H4 (cell line): ENCODE measurements at regions not wholly inside any gene's neighbourhood (a gene's known extent, or its start where the extent isn't known, plus 50 kb on each side); places are given as distances from the start of the nearest gene placed in this dataset.

ENCODE experiments used
- DNase-seq: peaks from one replicate; pipeline ENCODE4 v3.0.0-alpha.2; 2015; ENCODE audit warnings: low spot score

DNA sequence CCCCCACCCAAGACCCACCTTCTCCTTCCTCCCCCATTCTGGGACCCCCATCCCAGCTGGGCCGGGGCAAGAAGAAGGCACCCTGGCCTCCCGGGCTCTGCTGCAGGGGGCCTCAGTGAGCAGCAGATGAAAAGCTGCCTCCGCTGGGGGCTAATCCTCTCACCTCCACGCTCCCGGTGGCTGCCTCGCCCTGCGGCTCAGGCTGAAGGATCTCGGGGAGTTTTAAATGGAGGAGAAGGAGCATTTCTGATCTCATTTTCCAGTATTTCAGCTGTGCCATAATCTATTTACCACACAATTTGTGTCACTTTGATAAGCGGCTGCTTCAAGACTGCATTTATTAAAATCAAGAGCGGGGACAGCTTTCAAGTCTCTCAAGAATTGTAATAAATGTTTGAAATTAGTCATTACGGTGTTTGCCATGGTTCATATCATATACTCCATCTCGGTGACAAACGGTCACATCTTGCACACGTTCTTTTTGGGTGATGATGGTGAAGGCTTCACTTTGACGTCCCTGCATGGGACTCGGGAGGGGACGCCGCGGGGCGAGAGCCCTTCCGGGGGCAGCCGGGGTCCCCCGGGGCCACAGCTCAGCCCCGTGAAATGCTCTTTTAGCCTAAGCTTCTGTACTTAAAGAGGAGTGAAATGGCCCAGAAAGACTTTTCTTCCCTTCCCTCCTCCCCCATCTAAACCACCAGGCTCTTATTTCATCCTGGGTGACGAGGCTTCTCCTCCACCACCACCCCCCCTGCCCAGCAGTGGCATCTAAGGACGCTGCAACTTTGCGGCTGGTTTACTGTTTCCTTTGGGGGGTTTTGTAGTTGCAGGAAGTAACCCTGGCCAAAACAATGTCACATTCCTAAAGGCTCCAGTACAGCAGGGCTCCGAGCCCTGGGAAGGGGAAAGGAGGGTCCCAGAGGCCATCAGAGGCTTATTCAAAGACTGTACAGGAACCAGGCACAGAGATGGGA is 313.1 kb upstream of the TNRC6C start:
- DNase-seq, result peak; percentile 83

DNA sequence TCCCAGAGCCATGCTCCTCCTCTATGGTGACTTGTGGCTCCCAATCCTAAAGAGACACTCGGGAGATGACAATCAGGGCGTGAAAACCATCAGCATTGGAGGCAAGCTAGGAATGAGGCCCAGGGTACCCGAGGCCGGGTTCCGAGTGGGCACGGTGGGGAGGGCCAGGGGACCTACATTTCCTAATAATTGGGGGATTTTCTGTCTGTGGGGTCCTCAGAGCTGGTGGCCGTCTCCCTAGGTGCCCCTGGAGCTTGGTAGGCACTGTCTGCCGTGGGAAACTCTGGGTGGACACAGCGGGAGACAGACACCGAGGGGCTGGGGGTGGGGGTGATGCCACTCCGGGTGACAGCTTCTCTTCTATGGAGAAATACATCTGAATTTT is 312.5 kb upstream of the TNRC6C start:
- DNase-seq, result no peak

DNA sequence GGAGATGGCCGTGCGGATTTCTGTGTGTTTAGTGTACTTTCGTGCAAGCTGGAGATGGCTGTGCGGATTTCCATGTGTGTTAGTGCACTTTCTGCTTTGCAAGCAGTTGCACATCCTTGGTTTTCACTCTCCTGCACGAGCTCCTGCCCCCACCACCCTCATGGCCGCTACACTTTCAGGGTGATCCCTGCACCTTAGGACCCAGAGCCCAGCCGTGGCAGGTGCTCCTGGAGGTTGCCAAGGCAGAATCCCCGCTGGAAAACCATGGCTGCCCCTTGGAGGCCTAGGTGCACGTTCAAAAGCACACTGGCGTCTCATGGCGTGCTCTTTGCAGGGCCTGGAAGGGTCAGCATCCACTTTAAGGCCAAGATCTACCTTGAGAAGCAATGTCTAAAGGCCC is 311.0 kb upstream of the TNRC6C start:
- no peak for DNase-seq

DNA sequence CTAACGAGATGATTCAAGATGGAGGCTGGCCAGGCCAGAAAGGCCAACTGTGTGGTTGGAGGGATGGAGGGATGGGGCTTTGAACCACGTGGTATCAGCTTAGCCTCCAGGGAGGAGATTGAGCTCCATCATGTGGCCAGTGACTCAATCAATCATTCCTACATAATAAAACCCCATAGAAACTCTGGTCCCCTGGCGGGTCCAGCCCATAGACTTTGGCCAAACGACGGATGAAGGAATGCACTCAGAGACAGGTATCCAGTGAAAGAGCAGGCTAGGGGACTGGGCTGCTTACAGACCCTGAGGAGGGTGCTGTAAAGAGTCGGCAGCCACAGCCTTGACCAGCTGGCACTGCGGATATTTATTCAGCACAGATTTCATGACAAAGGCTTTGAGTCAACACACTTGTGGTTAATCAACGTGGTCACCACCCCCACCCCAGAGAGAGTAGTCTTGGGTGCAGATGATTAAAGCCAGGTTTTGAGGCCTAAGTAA is 308.7 kb upstream of the TNRC6C start:
- peak; percentile 36 for DNase-seq

DNA sequence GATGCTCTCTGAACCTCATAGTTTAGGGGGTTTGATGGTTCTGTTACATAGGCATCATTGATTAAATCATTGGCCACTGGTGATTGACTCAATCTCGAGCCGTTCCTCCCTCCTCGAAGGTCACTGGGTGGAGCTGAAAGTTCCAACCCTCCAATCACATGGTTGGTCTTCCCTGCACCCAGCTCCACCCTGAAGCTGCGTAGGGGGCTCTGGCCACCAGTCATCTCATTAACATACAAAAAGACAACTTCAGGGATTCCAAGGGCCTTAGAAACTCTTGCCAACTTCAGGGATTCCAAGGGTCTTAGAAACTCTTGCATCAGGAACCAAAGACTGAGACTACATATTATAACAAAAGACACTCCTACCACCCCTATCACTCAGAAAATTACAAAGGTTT is 306.5 kb upstream of the TNRC6C start:
- DNase-seq, result no peak

DNA sequence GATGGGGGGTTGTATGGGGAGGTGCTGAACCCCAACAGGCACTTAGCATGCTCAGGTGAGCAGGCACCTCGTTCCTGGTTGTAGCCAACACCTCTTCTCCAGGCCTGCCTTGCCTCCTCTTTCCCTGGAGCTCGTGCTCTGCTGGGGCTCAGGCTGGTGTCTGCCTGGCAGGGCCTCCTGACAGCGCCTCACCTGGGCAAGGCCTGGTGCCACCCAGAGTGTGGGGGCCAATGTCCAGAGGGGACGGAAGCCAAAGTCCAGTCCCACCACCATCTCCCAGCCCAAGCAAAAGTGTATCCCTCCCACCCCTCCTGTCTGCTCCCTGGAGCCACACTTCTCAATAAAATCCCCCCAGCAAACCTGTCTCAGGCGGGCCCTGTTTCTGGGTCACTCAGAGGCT is 304.2 kb upstream of the TNRC6C start:
- DNase-seq, result no peak

DNA sequence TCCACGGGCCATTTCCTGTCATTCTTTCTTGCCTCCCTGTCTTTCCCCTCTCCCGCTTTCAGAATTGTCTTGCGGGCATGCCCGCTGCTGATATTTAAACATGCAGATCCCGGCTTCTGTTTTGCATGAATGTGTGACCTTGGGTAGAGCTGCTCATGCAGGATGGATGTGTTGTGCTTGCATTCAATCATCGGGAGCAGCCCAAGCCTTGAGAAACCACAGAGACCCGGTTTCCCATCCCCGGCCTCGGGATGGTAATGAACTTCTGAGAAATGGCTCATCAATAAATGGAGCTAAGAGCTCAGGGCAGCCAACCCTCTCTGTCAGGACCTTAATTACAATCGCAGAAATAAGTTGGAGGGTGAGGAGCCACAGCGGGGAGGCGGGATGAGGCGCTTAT is 303.7 kb upstream of the TNRC6C start:
- DNase-seq, result no peak

DNA sequence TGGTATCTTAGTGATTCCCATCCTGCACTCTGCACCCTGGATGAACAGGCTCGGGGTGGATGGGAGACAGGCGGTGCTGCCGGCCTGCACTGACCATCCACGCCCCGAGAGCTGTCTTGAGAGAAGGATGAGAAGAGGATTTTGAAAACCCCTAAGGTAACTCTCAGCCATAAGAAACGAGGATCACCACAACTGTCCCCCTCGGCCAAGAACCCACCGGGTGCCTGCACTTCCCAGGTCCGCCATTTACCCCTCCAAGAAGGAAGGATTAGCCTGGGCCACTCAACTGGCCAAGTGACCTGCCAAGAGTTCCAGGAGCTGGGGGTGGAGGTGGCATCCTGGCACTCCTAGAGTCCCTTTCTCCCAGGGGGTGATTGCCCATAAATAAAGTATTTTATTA is 302.4 kb upstream of the TNRC6C start:
- no peak for DNase-seq

DNA sequence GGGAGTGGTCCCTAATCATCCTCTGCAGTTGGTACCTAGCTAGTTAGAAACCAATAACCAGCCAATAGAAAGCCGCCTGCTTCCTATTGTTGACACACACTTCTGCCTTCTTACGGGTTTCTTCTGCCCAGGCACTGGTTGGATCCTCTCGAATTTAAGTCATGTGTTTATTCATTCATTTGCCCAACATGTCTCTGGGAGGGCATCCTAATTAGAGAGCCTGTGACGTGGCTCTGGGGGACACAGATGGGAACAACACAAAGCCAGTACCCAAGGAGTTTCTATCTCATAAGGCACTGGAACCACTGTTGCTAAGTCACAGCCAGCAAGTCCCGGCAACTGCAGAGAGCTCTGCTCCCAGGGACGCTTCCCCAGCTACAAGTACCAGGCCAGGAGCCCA is 300.7 kb upstream of the TNRC6C start:
- DNase-seq, result no peak

DNA sequence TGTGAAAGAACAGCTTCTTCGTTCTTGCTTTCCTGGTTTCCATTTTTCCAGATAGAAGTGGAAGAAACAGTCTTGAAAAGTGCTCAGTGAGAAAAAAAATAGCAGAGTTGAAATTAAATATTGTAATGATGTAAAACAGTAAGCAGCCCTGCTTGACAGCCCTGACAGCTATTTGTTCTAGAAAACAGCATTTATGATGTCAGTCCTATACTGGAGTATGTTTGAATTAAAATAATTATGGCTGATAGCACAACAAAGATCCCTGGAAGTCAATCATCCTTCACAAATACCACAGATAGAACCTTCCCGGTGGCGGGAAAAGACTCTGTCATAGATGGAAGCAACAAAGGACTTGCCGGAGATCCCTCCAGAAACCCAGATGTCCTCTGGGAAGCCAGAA is 298.0 kb upstream of the TNRC6C start:
- DNase-seq, result no peak

DNA sequence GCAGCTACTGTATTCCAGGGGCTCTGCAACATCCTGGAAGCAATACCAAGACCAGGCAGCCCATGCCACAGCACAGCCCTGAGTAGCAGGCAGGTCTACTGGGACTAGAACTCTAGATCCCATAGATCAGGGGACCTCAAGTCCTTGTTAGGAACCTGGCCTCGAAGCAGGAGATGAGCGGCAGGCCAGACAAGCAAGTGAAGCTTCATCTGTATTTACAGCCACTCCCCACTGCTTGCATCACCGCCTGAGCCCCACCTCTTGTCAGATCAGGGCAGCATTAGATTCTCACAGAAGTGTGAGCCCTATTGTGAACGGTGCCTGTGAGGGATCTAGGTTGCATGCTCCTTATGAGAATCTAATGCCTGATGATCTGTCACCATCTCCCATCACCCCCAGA is 295.7 kb upstream of the TNRC6C start:
- DNase-seq, result no peak

DNA sequence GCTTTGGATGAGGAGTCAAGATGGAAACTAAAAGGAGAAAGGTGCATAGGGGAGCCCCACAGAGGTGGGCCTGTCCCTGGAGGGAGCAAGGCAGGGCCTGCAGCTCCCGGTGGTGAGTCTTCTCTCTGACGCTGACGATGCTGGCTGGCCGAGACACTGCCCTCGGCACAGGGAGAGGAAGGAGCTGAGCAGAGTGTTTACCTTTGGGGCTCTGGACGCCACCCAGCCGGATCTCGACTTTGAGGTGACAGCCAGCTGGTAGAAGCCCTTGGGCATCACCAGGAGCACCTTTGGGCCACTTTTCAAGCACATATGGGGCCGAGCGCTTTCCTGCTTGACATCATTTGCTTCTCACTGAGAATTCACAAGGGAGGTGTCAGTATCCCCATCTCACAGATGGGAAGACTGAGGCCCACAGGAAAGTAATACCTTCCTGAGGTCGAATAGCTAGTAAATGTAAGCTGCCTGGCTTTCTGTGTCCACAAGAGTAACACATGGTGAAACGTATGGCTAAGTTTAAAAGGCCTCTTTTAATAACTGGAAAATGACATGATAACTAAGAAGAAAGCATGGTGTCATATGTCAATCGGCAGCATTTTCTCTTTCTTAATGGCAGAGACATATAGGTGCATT is 294.3 kb upstream of the TNRC6C start:
- no peak for DNase-seq

DNA sequence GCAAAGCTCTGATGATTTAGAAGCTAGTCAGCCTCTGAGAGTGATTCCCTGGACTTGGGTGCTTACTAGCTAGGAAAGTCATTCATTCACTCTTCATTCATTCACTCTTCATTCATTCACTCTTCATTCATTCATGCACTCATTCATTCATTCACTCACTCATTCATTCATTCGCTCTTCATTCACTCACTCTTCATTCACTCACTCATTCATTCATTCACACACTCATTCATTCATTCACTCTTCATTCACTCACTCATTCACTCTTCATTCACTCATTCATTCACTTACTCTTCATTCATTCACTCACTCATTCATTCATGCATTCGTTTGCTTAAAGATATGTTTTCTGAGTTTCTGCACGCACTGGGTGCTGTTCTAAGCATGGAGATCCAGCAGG is 292.7 kb upstream of the TNRC6C start:
- DNase-seq, result no peak

DNA sequence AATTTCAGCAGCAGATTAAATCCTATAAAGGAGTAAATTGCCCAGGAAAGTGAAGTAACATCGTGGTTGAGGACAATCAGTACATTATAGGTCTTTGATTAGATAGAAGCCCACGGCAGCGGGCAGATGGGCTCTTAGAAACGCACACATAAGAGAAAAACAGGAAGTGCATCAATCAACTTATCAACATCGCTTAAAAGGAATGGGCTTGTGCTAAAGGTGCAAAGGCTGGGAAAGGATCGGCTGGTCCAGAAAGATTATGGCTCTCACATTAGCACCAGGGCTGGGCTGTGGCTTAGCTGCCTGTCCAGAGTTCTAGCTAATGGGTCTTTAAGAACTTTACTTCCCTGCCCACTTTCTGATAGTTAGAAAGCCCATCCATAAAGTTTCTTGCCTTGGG is 292.0 kb upstream of the TNRC6C start:
- DNase-seq, result no peak

DNA sequence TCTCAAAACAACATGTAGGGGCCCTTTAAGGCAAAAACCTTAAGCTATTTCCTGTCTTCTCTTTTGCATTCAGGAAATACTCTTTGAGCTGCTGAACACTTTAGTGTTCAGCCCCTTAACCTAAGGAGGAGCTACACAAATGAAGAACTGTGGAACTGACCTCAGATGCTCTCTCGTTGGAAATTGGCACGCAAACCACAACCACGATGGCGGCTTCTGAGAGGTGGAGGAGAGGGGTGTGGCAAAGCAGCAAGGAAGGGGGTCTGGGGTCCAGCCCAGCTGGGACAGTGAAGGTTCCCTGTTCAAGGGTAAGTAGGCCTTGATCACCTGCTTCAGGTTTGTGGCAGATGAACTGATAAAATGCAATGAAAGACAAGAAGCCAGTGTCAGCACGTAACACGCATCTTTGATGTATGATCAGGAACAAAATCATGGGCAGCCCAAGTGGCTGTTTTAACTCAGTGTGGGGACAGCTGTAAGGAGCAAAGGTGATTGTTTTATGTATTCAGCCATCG is 291.6 kb upstream of the TNRC6C start:
- no peak for DNase-seq

DNA sequence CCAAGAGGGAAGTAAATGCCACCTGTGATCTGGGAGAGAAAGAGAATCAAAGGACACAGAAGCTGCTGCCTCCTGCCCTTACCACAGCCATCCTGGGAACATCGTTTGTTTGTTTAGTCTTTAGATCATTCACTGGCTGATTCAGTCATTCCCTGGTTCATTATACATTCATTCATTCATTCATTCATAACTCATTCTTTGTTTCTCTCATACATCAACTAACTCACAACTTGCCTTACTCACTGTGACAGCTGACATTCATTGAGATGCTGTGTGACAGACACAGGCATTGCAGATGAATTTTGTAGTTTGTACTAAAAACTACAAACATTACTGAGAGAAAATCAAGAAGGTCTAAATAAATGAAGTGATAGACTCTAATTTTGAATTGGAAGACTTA is 291.0 kb upstream of the TNRC6C start:
- no peak for DNase-seq

DNA sequence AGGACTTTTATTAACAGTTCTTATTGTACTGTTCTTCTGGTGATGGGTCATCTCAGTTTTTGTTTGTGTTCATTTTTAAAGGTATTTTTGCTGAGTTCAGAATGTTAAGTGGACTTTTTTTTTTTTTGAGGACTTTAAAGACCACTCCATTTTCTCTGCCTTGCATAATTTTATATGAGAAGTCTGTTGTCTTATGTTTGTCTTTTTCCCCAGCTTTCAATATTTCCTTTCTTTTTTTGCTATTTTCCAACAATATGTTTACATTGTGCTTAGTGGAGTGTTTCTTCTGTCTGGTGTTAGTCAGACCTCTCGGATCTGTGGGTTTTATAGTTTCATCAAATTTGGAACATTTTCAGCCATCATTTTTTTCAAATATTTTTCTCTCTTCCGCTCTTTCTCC is 290.0 kb upstream of the TNRC6C start:
- no peak for DNase-seq

DNA sequence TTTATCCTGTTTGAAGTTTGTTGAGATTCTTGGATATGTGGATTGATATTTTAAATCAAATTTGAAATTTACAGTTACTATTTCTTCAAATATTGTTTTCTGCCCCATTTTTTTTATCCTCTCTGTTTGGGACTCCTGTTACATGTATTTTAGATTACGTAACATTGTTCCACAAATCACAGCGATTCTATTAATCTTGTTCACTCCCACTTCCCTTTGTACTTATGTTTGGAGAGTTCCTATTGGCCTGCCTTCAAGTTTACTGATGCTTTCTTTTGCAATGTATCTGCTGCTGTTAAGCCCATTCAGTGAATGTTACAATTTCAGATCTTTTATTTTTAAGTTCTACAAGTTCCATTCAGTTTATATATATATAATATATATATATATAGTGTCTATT is 288.3 kb upstream of the TNRC6C start:
- DNase-seq, result no peak

DNA sequence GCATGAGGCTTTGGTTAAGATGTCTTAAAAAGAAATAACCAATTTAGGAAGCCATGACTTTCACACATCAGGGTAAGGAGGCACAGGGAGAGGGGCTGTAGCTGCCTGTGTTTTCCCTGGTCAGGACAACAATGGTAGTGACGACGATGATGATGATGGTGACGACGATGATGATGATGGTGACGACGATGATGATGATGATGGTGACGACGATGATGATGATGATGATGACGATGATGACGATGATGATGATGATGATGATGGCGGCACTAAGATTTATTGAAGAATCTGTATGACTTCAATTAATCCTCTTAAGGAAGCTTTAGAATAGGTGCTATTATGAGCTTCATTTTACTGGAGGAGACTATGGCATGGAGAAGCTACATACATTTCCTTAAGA is 284.1 kb upstream of the TNRC6C start:
- DNase-seq, result no peak

DNA sequence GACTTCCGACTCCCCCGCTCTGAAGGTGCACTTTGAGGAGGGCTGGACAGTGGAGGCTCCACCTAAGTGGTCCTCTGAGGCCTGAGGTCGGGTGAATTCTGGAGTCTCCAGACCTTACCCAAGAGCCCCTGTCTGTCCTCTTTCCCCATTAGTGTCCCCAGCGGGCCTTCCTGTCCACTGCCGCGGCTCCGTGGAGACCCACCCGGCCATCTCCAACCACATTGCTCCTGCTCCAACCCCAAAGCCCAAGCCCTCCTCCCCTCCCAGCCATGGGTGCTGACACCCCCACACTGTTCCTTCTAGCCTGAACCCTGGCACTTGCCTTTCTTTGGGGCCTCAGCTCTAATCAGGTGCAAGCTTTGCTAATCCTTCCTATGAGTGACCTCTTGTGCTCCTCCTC is 283.1 kb upstream of the TNRC6C start:
- DNase-seq, result no peak

DNA sequence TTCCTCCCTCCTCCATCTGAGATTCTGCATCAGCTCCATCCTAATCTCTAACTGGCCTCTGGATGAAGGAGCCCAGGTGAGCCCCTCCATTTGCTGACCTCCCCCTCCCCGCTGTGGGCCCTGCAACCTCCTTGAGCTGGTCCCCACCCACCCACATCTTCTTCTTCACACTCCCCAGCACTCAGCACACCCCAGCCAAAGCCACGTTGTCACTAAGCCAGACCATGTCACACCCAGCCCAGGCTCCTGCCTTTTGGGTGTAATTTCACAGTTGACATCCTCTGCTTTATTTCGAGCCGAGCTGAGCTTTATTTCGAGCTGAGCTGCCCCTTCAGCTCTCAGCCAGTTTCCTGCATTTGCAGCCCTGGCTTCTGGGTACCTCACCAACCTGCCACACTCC is 282.7 kb upstream of the TNRC6C start:
- no peak for DNase-seq

DNA sequence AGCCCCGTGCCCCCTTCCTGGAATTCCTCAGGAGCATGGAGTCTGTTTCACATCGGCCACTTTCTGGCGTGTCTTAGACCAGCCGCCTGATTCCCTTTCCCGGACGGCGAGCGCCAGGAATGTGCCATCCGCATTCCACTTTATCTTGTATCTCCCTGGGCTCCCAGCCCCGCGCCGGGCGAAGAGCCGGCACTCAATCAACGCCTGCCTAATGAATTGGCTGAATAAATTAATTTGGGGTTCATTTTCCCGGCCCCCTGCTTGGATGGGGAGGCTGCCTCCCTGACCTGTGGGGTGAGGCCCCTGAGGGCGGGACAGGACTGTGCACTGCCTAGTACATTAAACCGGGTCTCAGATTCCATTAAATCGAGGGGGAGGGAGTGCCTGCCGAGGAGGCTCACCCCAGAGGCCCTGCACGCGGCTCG is 282.3 kb upstream of the TNRC6C start:
- no peak for DNase-seq

DNA sequence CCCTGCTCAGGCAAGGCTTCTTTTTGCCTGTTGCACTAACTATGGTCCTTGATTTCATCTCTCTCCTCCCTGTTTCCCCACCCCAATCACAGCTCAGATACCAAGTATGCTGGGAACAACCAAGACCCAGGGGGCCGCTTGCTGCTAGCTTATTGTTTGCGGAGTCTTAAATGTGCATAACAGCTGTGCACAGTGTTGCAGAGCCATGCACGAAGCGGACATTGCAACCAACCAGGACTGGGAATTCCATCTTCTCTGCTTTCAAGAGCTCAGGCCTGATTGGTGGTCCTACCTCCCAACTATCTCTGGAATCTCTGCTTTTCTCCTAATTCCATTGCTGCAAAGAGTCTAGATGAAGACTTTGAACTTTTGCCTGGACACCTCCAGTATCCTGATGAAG is 281.3 kb upstream of the TNRC6C start:
- DNase-seq, result no peak
